GM19468 (cell line): ENCODE measurements at regions not wholly inside any gene's neighbourhood (a gene's known extent, or its start where the extent isn't known, plus 50 kb on each side); places are given as distances from the start of the nearest gene placed in this dataset.
A peak's percentile ranks its signal among the peaks of the same experiment; 100 is the strongest.
"Not testable (repeated sequence)": the region's sequence is repeated elsewhere in the genome, so short reads cannot be mapped to it uniquely, and the experiment has no call there.

ENCODE experiments used
- ATAC-seq: cut with Tn5 transposase; IDR thresholded peaks from one replicate; pipeline ENCODE4 v1.9.1; 2021; ENCODE audit warnings: mild to moderate bottlenecking, moderate library complexity, moderate number of reproducible peaks; ENCODE audit not compliant: unreplicated experiment; ENCODE audit errors: extremely low read depth

DNA sequence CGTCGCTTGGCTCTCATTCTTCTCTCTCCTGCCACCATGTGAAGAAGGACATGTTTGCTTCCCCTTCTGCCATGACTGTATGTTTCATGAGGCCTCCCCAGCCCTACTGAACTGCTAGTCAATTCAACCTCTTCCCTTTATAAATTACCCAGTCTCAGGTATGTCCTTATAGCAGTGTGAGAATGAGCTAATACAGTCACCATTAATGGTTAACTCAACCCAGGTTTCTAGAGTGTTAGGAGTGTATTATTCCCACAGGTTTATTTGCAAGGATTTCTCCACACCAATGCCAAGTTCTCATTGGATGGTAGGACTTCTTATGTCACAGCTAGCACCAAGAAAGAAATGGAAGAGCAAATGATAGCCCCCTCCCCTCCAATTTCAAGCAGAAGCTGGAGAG, 71.9 kb downstream of the DYNAP start:
- no peak for ATAC-seq

DNA sequence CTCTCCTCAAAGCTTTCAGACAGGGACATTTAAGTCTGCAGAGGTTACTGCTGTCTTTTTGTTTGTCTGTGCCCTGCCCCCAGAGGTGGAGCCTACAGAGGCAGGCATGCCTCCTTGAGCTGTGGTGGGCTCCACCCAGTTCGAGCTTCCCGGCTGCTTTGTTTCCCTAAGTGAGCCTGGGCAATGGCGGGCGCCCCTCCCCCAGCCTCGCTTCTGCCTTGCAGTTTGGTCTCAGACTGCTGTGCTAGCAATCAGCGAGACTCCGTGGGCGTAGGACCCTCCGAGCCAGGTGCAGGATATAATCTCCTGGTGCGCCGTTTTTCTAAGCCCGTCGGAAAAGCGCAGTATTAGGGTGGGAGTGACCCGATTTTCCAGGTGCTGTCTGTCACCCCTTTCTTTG, 78.7 kb downstream of the DYNAP start:
- not testable (repeated sequence) for ATAC-seq

DNA sequence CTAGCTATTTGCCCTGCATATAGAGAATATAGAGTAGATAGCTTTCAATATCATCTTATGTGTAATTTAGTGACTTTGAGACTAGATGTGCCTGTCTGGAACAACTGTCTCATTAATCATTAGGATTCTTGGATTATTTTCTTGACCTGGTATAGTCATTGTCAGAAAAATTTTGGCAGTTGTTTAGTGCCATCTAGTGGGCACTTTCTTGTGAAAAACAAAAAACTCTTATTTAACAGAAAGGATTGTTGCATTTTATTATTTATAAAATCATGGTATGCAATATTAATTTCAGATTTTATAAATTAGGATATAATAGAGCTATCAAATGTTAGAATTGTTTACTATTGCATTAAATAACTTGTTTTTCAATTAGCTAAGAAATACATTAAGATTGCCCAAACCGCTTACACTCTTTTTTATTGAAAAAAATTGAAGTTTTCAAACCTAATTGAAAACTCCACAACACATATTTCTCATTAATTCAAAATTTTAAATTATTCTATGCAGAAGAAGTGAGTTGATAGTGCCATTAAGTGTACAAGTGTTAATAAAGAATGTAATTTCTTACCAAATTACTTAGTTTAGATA, 80.3 kb downstream of the DYNAP start:
- no peak for ATAC-seq

DNA sequence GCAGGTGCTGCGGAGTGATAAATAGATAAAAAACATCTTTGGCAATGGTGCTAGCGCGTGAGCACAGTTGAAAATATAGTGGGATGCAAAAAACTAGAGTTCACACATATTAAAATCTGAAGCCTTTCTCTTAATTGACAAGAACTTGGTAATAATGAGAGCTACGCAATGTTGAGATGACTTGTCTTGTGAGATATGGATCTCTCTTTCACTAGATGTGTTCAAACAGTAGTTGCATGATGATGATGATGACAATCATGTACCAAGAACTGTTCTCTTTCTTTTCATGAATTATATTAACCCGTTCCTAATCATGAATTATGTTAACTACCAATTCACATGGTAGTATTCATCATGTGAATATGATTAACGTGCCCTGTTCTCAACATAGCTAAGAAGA, 81.1 kb downstream of the DYNAP start:
- ATAC-seq, result no peak

DNA sequence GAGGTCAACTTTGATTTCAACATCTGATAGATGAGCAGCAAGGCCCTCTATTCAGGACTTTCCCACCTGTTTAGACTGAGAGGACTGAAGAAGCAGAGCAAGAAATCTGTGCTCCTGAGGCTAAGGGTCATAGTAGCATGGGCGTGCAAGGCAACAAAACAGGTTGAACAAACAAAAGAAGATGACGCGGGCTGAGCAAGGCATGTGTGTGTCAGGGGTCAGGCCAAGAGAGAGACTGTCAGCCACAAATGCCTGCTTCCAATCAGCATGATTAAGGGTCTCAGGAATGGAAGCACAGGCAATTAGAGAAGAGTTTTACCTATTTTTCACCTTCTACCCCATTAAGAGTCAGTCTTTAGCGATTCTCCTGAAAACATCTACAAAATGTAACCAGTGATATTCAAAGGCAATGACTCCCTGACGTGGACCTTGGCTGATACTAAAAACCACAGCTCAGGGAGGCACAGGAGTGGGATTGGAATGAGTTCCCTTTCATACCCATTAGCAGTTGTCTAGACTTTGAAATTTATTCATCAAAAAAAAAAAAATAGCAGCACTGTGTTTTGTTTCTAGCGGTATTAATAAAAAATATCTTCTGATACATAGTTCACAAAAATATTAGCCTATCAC, 81.9 kb downstream of the DYNAP start:
- no peak for ATAC-seq

DNA sequence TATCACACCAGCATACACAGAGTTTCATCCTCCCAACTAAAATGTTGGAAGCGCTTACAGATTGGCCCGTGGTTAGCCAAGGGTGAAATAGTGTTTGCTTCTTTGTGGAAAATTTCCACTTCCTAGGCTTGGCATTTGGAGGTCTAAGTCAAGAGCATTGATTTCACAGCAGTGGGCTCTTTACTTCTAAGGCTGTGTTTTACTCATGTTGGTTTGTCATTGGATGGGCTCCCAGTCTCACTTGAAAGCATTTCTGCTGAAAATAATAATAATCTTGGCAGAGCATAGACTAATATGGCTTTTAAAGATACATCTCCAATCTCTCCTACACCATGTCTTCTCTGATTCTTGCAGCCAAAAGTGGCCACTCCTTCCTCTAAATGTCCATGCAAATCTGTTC, 82.9 kb downstream of the DYNAP start:
- ATAC-seq, result no peak

DNA sequence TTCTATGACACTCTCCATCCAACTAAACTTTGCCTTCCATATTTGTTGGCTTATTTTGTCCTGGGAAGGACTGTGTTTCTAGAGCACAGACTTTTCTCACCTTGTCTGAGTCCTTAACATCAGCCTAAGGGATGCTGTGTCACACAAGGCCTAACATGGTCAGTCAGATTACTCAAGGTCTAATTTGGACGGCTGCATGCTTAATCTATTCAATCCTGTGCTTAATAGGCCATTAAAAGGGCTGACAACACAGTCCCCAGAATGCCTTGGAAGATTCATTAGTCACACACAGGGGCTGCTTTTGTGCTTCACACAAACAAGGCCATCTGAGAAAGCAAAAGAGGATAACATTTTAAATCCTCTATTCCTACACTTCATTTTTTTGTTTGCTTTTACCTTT, 84.0 kb downstream of the DYNAP start:
- no peak for ATAC-seq

DNA sequence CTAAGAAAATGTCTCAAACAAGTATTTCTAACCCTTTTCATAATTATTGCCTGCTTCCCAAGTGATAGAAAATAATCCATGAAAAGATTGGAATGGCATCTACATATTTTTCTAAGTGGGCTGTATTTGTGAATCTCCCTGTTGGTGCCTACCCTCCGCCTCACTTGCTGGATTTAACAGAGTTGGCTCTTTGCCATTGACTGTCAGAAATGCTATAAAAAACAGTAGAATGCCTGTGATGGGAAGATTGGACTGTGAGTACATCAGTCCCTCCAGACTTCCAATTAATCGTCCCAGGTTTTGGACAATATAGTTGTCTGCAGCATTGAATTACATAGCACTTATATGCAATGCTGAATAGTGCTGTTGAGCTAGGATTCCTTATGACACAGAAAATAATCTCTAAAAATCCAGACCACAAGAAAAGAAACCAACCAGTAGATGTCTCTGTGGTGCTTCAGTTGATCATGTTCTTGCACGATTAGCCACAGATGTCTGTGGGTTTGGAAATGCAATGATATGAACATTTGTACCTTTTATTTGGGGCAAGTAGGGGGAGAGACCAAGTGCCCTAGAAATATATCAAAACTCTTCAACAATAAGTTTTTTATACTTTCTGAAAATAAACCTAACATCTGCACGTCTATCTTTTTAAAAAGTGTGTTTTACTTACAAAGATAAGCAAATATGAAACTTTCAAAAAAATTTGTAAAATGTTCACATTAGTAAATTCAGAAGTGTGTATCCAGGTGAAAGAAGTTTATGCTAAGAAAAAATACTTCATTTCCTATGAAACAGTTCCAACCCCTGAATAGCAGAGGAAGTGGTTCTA, 88.5 kb downstream of the DYNAP start:
- ATAC-seq, result peak; percentile 42

DNA sequence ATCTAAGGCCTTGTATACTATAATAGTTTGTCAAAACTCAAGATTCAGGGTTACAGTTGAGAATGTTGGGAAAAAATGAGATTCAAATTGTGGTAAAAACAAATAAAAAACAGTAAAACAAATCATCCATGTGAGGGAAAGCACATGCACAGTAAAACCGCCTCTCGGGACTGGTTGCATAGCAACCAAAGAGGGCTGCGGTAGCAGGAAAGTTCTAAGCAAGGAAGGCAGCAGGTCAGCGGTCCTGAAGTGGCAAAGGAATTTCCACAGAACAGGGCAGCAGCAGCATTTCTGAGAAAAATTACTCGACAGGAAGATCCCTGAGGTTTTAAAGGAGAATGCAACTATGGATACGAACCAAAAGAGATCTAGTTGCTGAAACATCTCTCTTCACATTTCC, 93.7 kb downstream of the DYNAP start:
- no peak for ATAC-seq

DNA sequence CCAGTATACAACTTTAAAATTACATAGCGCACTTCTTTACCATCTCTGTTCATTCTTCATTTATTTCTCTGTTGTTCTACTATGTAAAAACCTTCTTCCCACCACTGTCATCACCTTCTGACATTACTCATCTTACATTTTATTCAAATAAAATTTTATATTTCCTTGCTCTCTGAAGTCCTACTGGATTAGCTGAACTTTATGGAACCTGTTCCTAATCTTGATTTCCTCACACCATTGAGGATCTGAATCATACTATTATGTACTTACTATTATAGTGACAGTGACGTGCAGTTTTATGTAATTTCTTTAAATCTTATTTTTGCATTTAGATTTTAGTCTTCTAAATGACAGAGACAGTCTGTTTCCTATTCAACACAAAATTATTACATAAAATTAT, 98.3 kb downstream of the DYNAP start:
- no peak for ATAC-seq

DNA sequence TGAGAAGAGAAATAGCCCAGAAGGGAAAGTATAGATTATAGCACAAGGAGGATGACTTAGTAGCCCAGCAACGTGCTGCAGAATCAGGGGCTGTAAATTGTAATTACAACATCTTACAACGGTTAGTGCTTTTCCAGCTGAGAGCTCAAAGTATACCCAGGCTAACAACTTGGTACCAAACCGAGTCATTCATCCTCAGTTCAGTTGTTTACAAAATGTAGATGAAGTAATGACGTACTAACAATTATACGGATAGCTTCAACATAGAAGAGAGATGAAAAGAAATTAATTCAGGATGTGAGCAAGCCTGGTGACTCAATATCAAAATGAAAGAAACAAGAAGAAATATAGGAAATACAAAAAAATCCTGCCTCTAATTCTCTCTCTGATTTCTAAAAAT, 99.2 kb downstream of the DYNAP start:
- ATAC-seq, result no peak

DNA sequence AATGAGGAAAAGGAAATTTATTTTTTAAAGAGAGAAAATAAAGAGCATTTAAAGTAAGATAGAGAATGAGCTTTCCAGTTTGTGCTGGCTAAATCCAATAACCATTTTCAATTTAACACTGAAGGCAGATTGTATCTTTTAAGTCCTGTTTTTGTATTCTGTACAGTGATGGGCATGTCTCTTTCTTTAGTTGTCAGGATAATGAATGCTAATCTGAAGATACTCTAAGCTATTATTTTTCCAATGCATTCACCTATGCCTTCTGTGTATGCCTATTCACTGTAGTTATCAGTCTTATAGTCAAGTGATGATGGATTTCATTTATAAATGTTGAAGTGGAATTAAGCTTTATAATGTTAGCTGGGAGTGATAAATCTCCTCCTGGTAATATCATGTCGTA, 101.4 kb downstream of the DYNAP start:
- no peak for ATAC-seq

DNA sequence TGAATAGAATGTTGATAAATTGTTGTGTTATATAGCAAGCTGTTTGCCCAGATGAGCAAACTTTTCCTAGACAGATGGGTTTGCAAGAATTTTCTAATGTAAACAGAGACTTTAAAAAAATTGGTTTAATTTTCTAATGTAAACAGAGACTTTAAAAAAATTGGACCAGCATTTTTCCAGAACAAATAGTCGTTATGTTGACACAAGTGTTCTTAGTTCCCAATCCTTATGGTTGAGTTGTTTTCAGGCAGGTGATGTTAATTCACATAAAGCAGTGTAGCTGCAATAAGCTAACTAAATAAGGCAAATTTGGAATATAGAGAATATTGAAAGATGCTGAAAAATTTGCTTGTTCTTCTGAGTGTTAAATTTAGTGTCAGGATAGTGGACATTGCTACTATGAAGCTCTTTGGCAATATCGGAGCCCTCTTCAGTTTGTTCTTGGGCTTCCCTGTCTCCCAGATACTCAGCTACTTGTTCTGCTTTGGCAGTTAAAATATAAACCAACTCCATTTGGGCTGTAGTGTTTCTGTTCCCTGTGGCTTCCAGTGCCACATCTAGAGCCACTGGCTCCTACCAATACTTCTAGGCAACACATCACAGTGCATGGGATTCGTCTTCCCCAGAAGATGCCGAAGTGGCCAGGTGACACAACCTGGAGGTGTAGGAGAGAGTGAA, 105.7 kb downstream of the DYNAP start:
- no peak for ATAC-seq

DNA sequence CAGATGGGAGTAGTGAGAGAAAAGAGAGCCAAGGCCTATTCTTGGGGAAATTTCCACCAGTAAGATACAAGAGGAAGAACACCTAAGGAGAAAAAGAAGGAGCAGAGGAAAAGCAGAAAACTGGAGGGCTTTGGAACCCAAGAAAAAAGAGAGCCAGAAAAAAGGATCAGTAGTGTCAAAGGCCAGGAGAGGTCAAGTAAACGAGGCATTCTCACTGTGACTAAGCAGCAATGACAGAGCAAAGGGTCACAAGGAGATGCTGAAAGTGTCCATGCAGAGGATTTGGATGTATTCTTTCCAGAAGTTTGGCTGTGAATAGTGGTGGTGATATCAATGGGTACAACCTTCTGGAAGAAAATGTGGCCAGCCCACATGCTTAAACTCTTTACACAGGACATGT, 109.5 kb downstream of the DYNAP start:
- no peak for ATAC-seq

DNA sequence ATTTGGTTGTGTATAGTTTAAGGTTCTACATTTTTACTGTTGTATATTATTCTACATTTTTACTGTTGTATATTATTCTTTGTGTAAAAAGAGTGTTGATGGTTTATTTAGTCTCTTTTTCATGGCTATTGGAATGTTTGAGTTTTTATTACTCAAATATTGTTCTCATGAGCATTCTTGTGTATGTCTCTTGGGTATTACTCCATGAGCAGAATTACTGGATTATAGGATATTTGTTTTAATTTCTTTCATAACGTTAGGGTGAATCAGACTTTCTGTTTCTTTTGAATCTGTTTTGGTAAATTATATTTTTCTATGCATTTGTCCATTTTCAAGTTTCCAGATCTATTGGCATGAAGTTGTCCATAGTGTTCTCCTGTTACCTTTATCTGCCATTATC, 111.6 kb downstream of the DYNAP start:
- ATAC-seq, result no peak

DNA sequence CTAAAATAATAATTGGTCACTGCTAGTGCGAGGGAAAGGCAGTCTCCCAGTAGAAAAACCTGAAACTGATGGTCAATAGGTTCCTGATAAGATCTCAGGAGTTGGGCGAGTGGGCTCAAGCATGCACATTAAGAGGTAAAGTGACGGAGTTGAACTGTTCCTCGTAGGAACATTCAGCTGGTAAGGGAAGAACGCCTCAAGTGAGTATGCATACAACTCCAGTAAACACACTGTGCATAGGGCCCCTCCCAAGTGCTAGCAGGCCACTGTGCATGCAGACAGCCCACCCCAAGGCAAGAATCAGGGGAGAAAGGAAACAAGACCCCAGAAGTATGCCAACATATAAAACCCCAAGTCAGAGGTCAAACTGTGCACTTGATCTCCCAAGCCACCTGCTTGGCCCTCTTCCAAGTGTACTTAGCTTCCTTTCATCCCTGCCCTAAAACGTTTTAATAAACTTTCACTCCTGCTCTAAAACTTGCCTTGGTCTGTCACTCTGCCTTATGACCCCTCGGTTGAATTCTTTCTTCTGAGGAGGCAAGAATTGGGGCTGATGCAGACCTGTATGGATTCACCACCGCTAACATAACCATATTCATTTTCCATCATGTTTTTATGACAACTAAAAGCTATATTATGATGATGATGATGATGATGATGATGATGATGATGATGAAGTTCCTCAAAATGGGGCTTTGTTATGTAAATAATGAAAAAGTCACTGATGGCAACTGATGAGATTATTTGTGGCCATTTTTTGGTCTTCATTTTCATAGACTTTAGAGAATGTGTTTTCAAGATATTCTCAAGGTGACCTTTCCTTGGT, 118.0 kb upstream of the RAB27B start:
- no peak for ATAC-seq

DNA sequence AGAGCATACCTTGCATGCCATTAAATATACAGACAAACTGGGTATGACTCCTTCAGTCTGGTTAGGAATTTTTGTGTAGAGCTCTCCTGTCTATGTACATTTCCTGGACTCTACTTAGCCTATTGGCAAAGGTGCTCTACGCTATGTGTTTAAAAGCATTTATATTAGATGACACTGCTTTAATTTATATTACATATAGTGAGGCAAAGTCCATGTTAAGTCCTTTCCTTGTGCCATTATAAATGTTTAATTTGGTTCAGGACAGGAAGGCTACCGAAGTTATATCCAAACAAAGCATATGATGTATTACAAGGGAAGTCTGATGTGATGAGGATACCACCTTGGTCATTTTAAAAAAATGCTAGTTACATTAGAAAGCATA, 117.4 kb upstream of the RAB27B start:
- ATAC-seq, result no peak

DNA sequence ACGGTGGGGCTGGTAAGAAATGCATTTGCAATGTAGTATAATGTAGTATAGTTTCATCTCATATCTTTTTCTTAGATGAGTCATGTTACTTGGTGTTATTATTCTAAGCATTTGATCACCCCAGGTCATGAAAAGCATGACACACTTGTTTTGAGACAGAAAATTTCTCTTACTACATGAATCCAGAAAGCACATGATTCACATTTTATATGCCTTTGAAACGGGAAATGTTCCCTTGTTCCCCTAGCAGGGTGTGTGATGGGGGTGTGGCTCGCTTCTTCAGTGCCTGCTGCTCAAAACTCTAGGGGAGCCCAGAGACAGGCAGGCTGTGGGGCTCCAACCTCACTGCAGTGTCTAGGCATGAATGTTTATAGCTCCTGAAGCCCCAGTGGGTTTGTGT, 116.0 kb upstream of the RAB27B start:
- no peak for ATAC-seq

DNA sequence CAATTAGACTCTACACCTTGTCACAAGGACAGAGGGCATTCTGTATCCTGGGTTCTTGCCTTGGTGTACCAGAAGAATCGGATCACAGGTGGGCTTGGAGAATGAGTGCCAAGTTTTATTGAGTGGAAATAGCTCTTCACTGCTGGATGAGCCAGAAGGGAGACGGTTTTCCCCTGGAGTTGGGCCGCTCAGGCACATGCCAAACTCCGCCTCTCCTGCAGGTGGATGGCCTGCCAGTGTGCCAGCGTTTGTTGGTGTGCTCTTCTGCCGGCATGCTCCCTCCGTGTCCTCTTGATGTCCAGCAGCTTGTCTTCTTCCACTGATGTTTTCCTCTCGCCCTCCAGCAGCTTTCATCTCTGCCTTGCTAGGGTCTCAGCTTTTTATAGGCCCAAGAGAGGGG, 115.5 kb upstream of the RAB27B start:
- ATAC-seq, result no peak

DNA sequence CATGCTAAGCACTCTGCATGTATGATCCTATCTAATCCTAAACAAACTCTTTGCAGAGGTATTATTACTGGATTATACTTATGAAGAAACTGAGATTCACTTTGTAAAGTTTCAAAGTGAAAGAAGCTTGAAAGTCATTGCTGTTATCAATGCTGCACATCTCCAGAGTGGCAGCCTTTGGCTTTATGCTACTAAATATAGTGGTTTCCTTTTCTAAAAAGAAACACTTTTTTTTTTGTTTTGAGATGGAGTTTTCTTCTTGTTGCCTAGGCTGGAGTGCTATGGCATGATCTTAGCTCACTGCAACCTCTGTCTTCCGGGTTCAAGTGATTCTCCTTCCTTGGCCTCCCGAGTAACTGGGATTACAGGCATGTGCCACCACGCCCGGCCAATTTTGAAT, 114.9 kb upstream of the RAB27B start:
- no peak for ATAC-seq
